Adrenal gland (tissue), 5 donors: ENCODE measurements at regions not wholly inside any gene's neighbourhood (a gene's known extent, or its start where the extent isn't known, plus 50 kb on each side); places are given as distances from the start of the nearest gene placed in this dataset.

Experiments used
- CTCF ChIP-seq, 6 experiments: fragments of 450-650 bp in 4 of 6; fragments of 200-600 bp in 2 of 6; sonication (generic) in 1 of 6; IDR thresholded peaks; 1 replicate in 5 of 6; 2 replicates in 1 of 6; pipeline versions ENCODE4 v1.5.1 to v1.8.0; 2016 to 2021; ENCODE audit warnings: antibody characterized with exemption in 6 of 6, mild to moderate bottlenecking in 2 of 6, moderate library complexity in 1 of 6
- POLR2A ChIP-seq, 2 donors: fragments of 450-650 bp; IDR thresholded peaks; one replicate each; pipeline ENCODE4 v1.6.1; 2017; ENCODE audit warnings: antibody characterized with exemption in 2 of 2, mild to moderate bottlenecking in 2 of 2, moderate library complexity in 1 of 2
- donor health status: DM: no; HTN: no; CAD: no.

- TF ChIP-seq CTCF (IDR thresholded peaks at IDR 0.05), result no peak
- no peak for TF ChIP-seq POLR2A (IDR thresholded peaks at IDR 0.05)
Measured at GRCh38 chr16:16972831-16973230, 497.9 kb downstream of the XYLT1 start.
